ENCODE measurements at regions not wholly inside any gene's neighbourhood (a gene's known extent, or its start where the extent isn't known, plus 50 kb on each side); places are given as distances from the start of the nearest gene placed in this dataset.

- Histone ChIP-seq H3K4me1 (ENCODE audit: control insufficient read depth, extremely low read depth, insufficient read depth, low read length) (no peaks in the 10 kb centered on the region), H4K20me1 (replicated peaks; ENCODE audit: control insufficient read depth, extremely low read depth, insufficient read depth, low read length) (no peaks in the 10 kb centered on the region), H3K9ac (replicated peaks; ENCODE audit: extremely low read depth, insufficient read depth, low read length) (no peak overlapping the region), H3K27me3 (ENCODE audit: control insufficient read depth in 2 of 2, insufficient read depth in 2 of 2, low read length in 2 of 2) (no peaks in the 10 kb centered on the region), H3K27ac (ENCODE audit: insufficient read depth, low read depth, low read length) (no peak overlapping the region), H2AFZ (ENCODE audit: low read depth, low read length) (no peak overlapping the region), H3K4me3 (replicated peaks in 1 of 3; ENCODE audit: insufficient read depth in 1 of 3, low read depth in 1 of 3, low read length in 3 of 3) (no peak overlapping the region), H3K36me3 (ENCODE audit: control insufficient read depth in 2 of 2, extremely low read depth in 1 of 2, insufficient read depth in 2 of 2, low read length in 2 of 2) (no peaks in the 10 kb centered on the region), H3K4me2 (ENCODE audit: insufficient read depth, low read length) (no peak overlapping the region), H3K79me2 (ENCODE audit: control insufficient read depth, insufficient read depth, low read length) (no peaks in the 10 kb centered on the region), H3K9me3 (replicated peaks; ENCODE audit: control insufficient read depth, insufficient read depth, low read length) (no peaks in the 10 kb centered on the region), H3K9me1 (replicated peaks; ENCODE audit: control insufficient read depth, extremely low read depth, insufficient read depth, low read length) (no peaks in the 10 kb centered on the region)
- intact Hi-C loops (cut with micrococcal nuclease) = no loop called here
- no peak for DNase-seq (ENCODE audit: low read depth, low spot score)
- no peak for FAIRE-seq
- CTCF ChIA-PET = no interaction called here
- TF ChIP-seq POLR2A (IDR thresholded peaks at IDR 0.05; ENCODE audit: low read depth, low read length) (no peak), GATA2 (IDR thresholded peaks at IDR 0.05; ENCODE audit: insufficient read depth, insufficient read length, low read depth, low read length) (no peak), FOS (IDR thresholded peaks at IDR 0.05; ENCODE audit: borderline replicate concordance, insufficient read depth, low read length) (no peak), CTCF (IDR thresholded peaks at IDR 0.05; ENCODE audit: extremely low read depth in 1 of 2, insufficient read depth in 1 of 2, low read depth in 1 of 2, low read length in 2 of 2) (no peak), MYC (IDR thresholded peaks at IDR 0.05; ENCODE audit: low read depth, low read length) (no peak), POLR2AphosphoS5 (IDR thresholded peaks at IDR 0.05; ENCODE audit: insufficient read depth, low read depth, low read length) (no peak), MAX (IDR thresholded peaks at IDR 0.05; ENCODE audit: insufficient read depth, insufficient read length) (no peak), EZH2 (IDR thresholded peaks at IDR 0.05; ENCODE audit: borderline replicate concordance, low read depth, low read length, severe bottlenecking) (no peak)
- dilution Hi-C loops (cut with MboI; ENCODE audit: extremely low pct_ligation_motif_present, low sequenced_read_pairs) = no loop called here
- POLR2A ChIA-PET = no interaction called here
- BruUV-seq (replicated peaks) = no TSS peak
Observed at GRCh38 chr11:113578715-113579250, 103.6 kb upstream of the DRD2 start.

Measured in endothelial cell of umbilical vein (primary cell).